ENCODE measurements at regions not wholly inside any gene's neighbourhood (a gene's known extent, or its start where the extent isn't known, plus 50 kb on each side); places are given as distances from the start of the nearest gene placed in this dataset.
"Not testable (repeated sequence)": the region's sequence is repeated elsewhere in the genome, so short reads cannot be mapped to it uniquely, and the experiment has no call there.

DNA sequence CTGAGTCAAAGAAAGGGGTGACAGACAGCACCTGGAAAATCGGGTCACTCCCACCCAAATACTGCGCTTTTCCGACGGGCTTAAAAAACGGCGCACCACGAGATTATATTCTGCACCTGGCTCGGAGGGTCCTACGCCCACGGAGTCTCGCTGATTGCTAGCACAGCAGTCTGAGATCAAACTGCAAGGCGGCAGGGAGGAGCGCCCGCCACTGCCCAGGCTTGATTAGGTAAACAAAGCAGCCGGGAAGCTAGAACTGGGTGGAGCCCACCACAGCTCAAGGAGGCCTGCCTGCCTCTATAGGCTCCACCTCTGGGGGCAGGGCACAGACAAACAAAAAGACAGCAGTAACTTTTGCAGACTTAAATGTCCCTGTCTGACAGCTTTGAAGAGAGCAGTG is 106.6 kb upstream of the NOL4 start:
- ATAC-seq (ENCODE audit: low FRiP score); intact Hi-C loops (cut with DNase I); H3K36me3 ChIP-seq (ENCODE audit: control insufficient read depth in 1 of 2, insufficient read depth in 2 of 2, low read length in 1 of 2); DNase-seq; H3K27ac ChIP-seq (ENCODE audit: low read depth in 1 of 2, low read length in 2 of 2); H3K27me3 ChIP-seq (ENCODE audit: control insufficient read depth in 1 of 2, insufficient read depth in 2 of 2, low read length in 1 of 2); H3K9me3 ChIP-seq (ENCODE audit: control insufficient read depth, low read length); H3K4me1 ChIP-seq (ENCODE audit: control insufficient read depth in 1 of 2, insufficient read depth in 2 of 2, low read length in 2 of 2); H3K4me3 ChIP-seq (ENCODE audit: low read length in 2 of 2): not testable (repeated sequence)
- WGBS, 2 donors, result 82 to 85% methylated on average over 14 to 15 of the region's 15 CpGs

DNA sequence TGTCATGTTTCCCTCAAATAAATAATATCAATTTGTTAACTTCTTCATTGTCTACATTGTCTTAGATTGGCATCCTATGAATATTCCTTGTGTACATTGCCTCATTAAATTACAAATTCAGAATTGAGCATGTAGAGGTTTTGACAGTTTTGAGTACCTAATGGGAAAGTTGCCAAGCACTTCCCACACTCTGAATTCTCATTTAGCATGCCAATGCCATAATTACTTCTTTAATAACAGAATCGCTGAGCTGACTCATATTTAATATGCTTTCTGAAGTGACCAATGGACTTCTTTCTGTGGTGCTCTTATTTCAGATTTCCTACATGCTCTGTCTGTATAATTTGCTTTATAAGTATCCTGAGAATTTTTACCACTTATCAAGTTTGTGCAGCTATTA is 114.4 kb upstream of the NOL4 start:
- H3K36me3 ChIP-seq (ENCODE audit: control insufficient read depth in 1 of 2, insufficient read depth in 2 of 2, low read length in 1 of 2), result no peaks in the 10 kb centered on the region
- no peaks in the 10 kb centered on the region for H3K27me3 ChIP-seq (ENCODE audit: control insufficient read depth in 1 of 2, insufficient read depth in 2 of 2, low read length in 1 of 2)
- H3K9me3 ChIP-seq (ENCODE audit: control insufficient read depth, low read length), result no peaks in the 10 kb centered on the region
- ATAC-seq (ENCODE audit: low FRiP score), result no peak
- intact Hi-C loops (cut with DNase I), result no loop called here
- H3K4me3 ChIP-seq (ENCODE audit: low read length in 2 of 2), result no peak overlapping the region
- no peak overlapping the region for H3K27ac ChIP-seq (ENCODE audit: low read depth in 1 of 2, low read length in 2 of 2)
- 57 to 62% methylated on average over 1 of the region's 1 CpG for WGBS, 2 donors
- H3K4me1 ChIP-seq (ENCODE audit: control insufficient read depth in 1 of 2, insufficient read depth in 2 of 2, low read length in 2 of 2), result peaks cover 0 to 2% of the 10 kb centered on the region in 2 donors
- DNase-seq, result no peak

DNA sequence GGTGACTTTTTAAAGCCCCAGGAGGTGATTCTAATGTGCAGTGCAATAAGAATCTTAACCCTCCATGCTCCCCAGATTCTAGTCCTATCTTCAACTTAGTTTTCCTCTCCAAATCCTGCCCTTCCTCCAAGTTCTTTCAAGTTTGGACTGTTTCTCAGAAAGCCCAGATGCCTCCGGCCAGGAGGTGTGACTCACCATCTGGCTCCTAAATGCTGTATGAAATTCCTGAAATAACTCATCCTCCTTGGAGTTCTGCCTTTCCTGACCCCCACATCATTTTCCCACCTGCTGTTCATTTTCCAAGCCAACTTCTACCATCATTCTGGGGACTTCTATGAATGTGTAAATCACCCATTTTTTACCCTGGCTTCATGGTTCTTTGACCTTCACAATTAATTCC is 118.2 kb upstream of the NOL4 start:
- Histone ChIP-seq H3K9me3 (ENCODE audit: control insufficient read depth, low read length) (no peaks in the 10 kb centered on the region), H3K4me1 (ENCODE audit: control insufficient read depth in 1 of 2, insufficient read depth in 2 of 2, low read length in 2 of 2) (peaks cover 0 to 3% of the 10 kb centered on the region in 2 donors), H3K4me3 (ENCODE audit: low read length in 2 of 2) (no peak overlapping the region), H3K27ac (ENCODE audit: low read depth in 1 of 2, low read length in 2 of 2) (no peak overlapping the region), H3K36me3 (ENCODE audit: control insufficient read depth in 1 of 2, insufficient read depth in 2 of 2, low read length in 1 of 2) (no peaks in the 10 kb centered on the region), H3K27me3 (ENCODE audit: control insufficient read depth in 1 of 2, insufficient read depth in 2 of 2, low read length in 1 of 2) (no peaks in the 10 kb centered on the region)
- intact Hi-C loops (cut with DNase I), result no loop called here
- 5 to 7% methylated on average over 1 of the region's 1 CpG for WGBS, 2 donors
- no peak for ATAC-seq (ENCODE audit: low FRiP score)
- no peak for DNase-seq

DNA sequence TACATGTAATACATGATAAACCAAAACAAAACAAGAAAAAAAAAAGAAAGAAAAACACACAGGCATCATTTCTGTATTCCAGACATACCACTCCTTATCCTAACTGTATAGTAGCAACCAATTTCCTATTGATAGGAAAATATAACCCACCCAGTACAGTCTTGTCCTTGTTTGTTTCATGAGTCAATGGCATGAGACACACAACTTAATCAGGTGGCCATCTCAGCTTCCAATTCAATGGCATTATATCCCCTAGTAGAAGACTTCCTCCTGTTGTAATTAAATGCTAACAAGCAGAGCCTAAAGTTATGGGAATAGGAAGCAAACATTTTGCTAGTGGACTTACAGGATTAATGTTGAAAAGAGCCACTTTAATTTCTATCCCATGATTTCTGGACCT is 121.0 kb upstream of the NOL4 start:
- no peak for DNase-seq
- H3K9me3 ChIP-seq (ENCODE audit: control insufficient read depth, low read length), result no peaks in the 10 kb centered on the region
- no peak for ATAC-seq (ENCODE audit: low FRiP score)
- no peak overlapping the region for H3K4me3 ChIP-seq (ENCODE audit: low read length in 2 of 2)
- H3K27me3 ChIP-seq (ENCODE audit: control insufficient read depth in 1 of 2, insufficient read depth in 2 of 2, low read length in 1 of 2), result no peaks in the 10 kb centered on the region
- peaks cover 0 to 3% of the 10 kb centered on the region in 2 donors for H3K4me1 ChIP-seq (ENCODE audit: control insufficient read depth in 1 of 2, insufficient read depth in 2 of 2, low read length in 2 of 2)
- H3K36me3 ChIP-seq (ENCODE audit: control insufficient read depth in 1 of 2, insufficient read depth in 2 of 2, low read length in 1 of 2), result no peaks in the 10 kb centered on the region
- intact Hi-C loops (cut with DNase I), result no loop called here
- H3K27ac ChIP-seq (ENCODE audit: low read depth in 1 of 2, low read length in 2 of 2), result no peak overlapping the region

DNA sequence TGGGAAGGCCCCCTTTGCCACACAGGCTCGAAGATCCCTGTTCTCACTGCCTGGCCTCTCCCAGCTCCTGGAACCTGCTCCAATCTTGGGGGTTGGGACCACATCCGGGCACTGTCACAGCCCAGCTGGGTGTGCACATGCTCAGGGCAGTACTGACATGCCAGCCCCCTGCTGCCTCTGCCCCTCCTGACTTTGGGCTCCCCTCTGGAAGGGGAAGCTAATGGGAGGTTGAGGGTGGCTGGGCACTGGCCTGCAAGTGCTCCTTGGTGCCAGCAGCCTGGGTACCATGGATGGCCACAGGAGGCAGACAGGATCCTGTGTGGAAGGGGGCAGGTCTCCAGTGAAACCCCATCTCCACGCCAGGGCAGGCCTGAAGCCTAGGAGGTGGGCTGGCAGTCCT is 126.1 kb upstream of the NOL4 start:
- Histone ChIP-seq H3K36me3 (ENCODE audit: control insufficient read depth in 1 of 2, insufficient read depth in 2 of 2, low read length in 1 of 2) (no peaks in the 10 kb centered on the region), H3K4me3 (ENCODE audit: low read length in 2 of 2) (no peak overlapping the region), H3K4me1 (ENCODE audit: control insufficient read depth in 1 of 2, insufficient read depth in 2 of 2, low read length in 2 of 2) (peaks cover 2% of the 10 kb centered on the region in 2 donors), H3K27ac (ENCODE audit: low read depth in 1 of 2, low read length in 2 of 2) (no peak overlapping the region), H3K27me3 (ENCODE audit: control insufficient read depth in 1 of 2, insufficient read depth in 2 of 2, low read length in 1 of 2) (no peaks in the 10 kb centered on the region), H3K9me3 (ENCODE audit: control insufficient read depth, low read length) (no peaks in the 10 kb centered on the region)
- intact Hi-C loops (cut with DNase I), result no loop called here
- ATAC-seq (ENCODE audit: low FRiP score) (no peak), DNase-seq (peak in 1 of 2 donors; percentile 47)
- 94 to 96% methylated on average over 3 of the region's 3 CpGs for WGBS, 2 donors

DNA sequence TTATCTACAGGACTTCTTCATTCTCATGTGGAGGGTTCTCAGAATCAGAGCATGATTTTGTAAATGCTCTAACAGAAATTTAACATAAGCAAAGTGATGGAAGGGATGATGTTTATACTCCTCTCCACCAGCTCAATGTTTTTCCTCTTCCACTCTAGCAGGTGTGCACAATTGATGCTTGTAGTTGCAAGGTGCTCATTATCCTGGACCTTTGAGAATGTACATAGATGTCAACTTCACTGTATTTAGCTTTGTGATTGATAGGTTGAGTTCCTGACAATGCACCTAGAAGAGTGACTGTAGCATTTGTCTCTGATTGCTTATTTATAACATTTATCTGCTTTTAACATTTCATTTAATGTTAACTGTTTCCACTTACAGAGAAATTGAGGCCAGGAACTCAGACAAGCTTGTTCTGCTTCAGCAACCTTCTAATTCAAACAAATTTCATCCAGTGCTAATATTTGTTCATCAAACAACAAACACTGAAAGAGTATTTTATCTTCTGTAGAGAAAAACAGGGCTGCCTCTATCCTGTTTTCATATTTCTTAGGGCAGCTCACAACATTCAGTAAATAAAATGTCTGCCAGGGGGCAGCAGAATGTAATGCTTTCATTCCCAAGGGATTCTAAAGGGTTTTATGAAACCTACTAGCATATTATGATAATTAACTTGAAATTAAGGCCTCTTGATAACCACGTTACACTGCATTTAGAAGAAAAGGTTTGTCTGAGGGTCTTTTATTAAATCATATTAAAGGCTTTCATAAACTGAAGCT is 127.9 kb upstream of the NOL4 start:
- Histone ChIP-seq H3K27me3 (ENCODE audit: control insufficient read depth in 1 of 2, insufficient read depth in 2 of 2, low read length in 1 of 2) (no peaks in the 10 kb centered on the region), H3K9me3 (ENCODE audit: control insufficient read depth, low read length) (no peaks in the 10 kb centered on the region), H3K4me3 (ENCODE audit: low read length in 2 of 2) (no peak overlapping the region), H3K4me1 (ENCODE audit: control insufficient read depth in 1 of 2, insufficient read depth in 2 of 2, low read length in 2 of 2) (peaks cover 0 to 2% of the 10 kb centered on the region in 2 donors), H3K27ac (ENCODE audit: low read depth in 1 of 2, low read length in 2 of 2) (no peak overlapping the region), H3K36me3 (ENCODE audit: control insufficient read depth in 1 of 2, insufficient read depth in 2 of 2, low read length in 1 of 2) (no peaks in the 10 kb centered on the region)
- WGBS, 2 donors, result 44 to 52% methylated on average over 1 of the region's 1 CpG
- intact Hi-C loops (cut with DNase I), result no loop called here
- ATAC-seq (ENCODE audit: low FRiP score) (no peak), DNase-seq (no peak)

DNA sequence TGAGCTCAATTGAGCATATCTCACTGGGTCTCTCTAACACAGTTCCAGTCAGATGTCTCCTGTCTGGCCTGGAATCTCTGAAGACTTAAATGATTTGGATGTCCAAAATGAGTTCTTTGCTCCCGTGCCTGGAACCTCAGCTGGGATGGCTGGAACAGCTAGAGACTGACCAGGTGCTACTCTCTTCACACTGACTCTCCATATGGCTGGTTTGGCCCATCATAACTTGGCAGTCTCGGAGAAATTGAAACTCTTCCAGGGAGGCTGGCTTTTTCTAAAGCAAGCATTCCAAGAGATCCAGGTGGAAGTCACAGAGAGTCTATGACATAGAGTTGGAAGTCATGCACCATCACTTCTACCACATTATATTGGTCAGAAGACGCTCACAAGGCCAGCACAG is 129.6 kb upstream of the NOL4 start:
- H3K27ac ChIP-seq (ENCODE audit: low read depth in 1 of 2, low read length in 2 of 2), result no peak overlapping the region
- H3K36me3 ChIP-seq (ENCODE audit: control insufficient read depth in 1 of 2, insufficient read depth in 2 of 2, low read length in 1 of 2), result no peaks in the 10 kb centered on the region
- ATAC-seq (ENCODE audit: low FRiP score) (no peak), DNase-seq (no peak)
- H3K27me3 ChIP-seq (ENCODE audit: control insufficient read depth in 1 of 2, insufficient read depth in 2 of 2, low read length in 1 of 2), result no peaks in the 10 kb centered on the region
- H3K4me3 ChIP-seq (ENCODE audit: low read length in 2 of 2), result no peak overlapping the region
- peaks cover 0 to 2% of the 10 kb centered on the region in 2 donors for H3K4me1 ChIP-seq (ENCODE audit: control insufficient read depth in 1 of 2, insufficient read depth in 2 of 2, low read length in 2 of 2)
- H3K9me3 ChIP-seq (ENCODE audit: control insufficient read depth, low read length), result no peaks in the 10 kb centered on the region
- intact Hi-C loops (cut with DNase I), result no loop called here
- 91 to 92% methylated on average over 3 of the region's 3 CpGs for WGBS, 2 donors

DNA sequence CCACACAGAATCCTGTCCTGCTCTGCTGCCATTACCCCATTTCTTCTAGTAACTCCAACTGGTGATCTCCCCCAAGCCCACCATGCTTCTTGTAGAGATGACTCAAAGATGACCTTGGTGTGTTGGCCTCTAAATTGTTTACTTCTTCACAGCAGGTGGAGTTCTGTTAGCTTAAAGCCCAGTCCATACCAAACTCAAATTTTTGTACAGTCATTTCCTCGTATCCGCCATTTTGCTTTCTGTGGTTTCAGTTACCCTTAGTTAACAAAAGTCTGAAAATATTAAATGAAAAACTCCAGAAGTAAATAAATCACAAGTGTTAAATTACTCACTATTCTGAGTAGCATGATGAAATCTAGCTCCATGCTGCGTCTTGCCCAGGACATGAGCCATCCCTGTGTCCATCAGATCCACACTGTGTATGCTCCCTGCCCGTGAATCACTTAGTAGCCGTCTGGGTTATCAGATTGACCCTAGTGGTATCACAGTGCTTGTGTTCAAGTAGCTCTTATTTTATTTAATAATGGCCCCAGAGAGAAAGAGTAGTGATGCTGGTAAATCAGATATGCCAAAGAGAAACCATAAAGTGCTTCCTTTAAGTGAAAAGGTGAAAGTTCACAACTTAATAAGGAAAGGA is 133.3 kb upstream of the NOL4 start:
- Histone ChIP-seq H3K4me1 (ENCODE audit: control insufficient read depth in 1 of 2, insufficient read depth in 2 of 2, low read length in 2 of 2) (no peaks in the 10 kb centered on the region), H3K27ac (ENCODE audit: low read depth in 1 of 2, low read length in 2 of 2) (no peak overlapping the region), H3K4me3 (ENCODE audit: low read length in 2 of 2) (no peak overlapping the region), H3K27me3 (ENCODE audit: control insufficient read depth in 1 of 2, insufficient read depth in 2 of 2, low read length in 1 of 2) (peaks cover 0 to 2% of the 10 kb centered on the region in 2 donors), H3K9me3 (ENCODE audit: control insufficient read depth, low read length) (no peaks in the 10 kb centered on the region), H3K36me3 (ENCODE audit: control insufficient read depth in 1 of 2, insufficient read depth in 2 of 2, low read length in 1 of 2) (no peaks in the 10 kb centered on the region)
- ATAC-seq (ENCODE audit: low FRiP score) (no peak), DNase-seq (no peak)
- WGBS, 2 donors, result 90 to 94% methylated on average over 5 of the region's 5 CpGs
- intact Hi-C loops (cut with DNase I), result no loop called here

DNA sequence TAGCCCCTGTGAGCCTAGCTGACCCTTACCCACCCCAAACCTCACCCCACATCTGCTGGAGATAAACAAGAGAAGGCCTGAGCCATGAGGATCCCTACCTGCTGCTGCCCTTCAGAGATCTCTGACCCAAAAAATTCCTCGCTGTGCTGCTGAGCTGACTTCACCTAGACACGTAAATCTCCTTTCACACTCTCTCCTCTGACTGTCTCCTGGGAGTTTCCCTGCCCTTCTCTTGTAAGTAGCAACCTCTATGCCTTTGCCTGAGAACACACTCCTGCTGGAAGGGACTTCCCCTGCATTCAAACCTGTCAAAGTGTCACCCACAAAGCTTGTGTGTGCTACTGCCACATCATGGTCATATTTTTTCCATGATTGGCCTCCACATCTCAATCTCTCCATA is 134.2 kb upstream of the NOL4 start:
- no peaks in the 10 kb centered on the region for H3K4me1 ChIP-seq (ENCODE audit: control insufficient read depth in 1 of 2, insufficient read depth in 2 of 2, low read length in 2 of 2)
- WGBS, 2 donors, result 71 to 85% methylated on average over 2 of the region's 2 CpGs
- H3K27me3 ChIP-seq (ENCODE audit: control insufficient read depth in 1 of 2, insufficient read depth in 2 of 2, low read length in 1 of 2), result peaks cover 0 to 2% of the 10 kb centered on the region in 2 donors
- H3K9me3 ChIP-seq (ENCODE audit: control insufficient read depth, low read length), result no peaks in the 10 kb centered on the region
- ATAC-seq (ENCODE audit: low FRiP score) (no peak), DNase-seq (no peak)
- no peak overlapping the region for H3K4me3 ChIP-seq (ENCODE audit: low read length in 2 of 2)
- intact Hi-C loops (cut with DNase I), result no loop called here
- no peaks in the 10 kb centered on the region for H3K36me3 ChIP-seq (ENCODE audit: control insufficient read depth in 1 of 2, insufficient read depth in 2 of 2, low read length in 1 of 2)
- H3K27ac ChIP-seq (ENCODE audit: low read depth in 1 of 2, low read length in 2 of 2), result no peak overlapping the region

Data from aorta (tissue), 5 donors.